GM12874 (cell line): ENCODE measurements at regions not wholly inside any gene's neighbourhood (a gene's known extent, or its start where the extent isn't known, plus 50 kb on each side); places are given as distances from the start of the nearest gene placed in this dataset.

ENCODE experiments used
- CTCF ChIP-seq: IDR thresholded peaks from 2 replicates; pipeline ENCODE4 v1.5.1; 2011; ENCODE audit warnings: low read depth, mild to moderate bottlenecking, control low read depth, low read length, moderate library complexity; ENCODE audit not compliant: insufficient read depth

GRCh38 chr18:1304392-1304992 lies 399.8 kb downstream of the ADCYAP1 start:
- TF ChIP-seq CTCF = no peak

DNA sequence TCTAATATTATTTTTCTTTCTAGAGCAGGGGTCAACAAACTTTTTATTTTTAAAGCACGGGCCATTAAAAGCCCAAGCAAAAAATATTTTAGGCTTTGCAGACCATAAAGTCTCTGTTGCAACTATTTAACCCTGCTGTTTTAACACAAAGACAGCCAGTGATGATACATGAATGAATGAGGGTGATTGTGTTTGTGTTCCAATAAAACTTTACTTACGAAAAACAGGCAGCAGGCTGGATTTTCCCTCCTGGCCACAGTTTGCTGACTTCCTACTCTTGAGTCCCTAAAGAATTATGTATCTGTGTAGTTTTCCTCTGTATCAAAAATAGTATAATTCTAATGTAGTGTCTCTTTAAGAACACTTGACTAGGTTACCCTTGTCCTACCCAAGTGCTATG lies 402.0 kb downstream of the ADCYAP1 start:
- no peak for TF ChIP-seq CTCF

DNA sequence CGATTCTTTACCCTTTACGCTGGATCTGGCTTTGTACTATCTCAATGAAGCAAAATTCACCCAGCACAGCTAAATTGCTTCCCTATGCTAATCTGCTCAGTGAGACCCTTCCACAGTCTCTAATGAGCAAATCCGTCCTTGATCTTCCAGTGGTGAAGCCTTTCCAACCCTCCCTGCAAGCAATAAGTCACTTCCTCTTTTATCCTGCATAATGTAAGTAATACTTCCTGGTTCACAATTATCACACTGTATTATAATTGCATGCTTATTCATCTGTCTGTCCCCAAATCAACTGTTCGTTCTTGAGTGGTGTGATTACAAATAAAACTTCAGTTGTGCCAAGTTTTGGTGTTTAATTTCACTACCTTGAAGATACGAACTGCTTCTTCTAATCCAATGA lies 404.0 kb downstream of the ADCYAP1 start:
- no peak for TF ChIP-seq CTCF

GRCh38 chr18:1311376-1311775 lies 406.7 kb downstream of the ADCYAP1 start:
- TF ChIP-seq CTCF = no peak

DNA sequence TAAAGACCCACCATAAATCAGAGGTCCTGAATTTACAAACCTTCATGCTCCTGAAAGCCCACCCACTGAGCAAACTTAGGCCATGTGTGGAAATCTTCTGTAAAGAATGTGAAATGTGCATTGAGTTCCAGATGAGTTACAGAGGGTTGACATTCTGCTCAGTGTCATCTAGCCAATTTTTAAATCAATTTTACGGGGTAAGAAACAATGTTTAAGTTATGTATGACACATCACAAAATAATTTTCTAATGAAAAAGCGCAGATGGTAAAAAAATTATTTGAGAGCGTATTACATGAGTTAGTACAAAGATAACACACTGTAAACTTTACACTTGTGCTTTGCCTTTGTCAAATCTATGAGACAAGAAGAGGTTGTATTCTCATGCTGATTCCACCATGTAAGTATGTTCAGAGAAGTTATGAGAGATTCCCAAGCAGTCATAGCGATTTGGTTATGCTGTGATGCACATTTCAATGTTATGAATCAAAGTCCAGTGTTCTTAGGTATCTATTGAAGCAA lies 446.3 kb downstream of the ADCYAP1 start:
- no peak for TF ChIP-seq CTCF

- no peak for TF ChIP-seq CTCF
These were observed 448.4 kb downstream of the ADCYAP1 start for GRCh38 chr18:1353025-1353424.

DNA sequence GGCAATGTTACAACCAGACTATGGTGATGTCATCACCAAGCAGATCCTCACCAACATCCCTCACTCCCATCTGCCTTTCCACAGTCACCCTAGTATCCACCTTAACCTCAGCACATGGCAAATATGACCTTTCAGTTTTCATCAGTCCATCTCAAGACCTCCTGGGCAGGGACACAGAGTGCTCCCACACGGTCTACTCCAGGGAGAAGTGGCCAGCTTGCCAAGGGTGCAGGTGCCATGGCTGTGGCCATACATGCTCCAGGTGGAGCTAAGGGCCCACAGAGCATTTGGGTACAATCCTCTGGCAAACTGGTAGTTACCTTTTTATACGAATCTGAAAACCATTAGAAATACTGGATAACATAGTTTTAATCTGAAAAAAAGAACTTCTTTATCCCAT lies 453.1 kb downstream of the ADCYAP1 start:
- no peak for TF ChIP-seq CTCF
